Activated T-cell treated with anti-CD3 and anti-CD28 coated beads for 1 hour (primary cell): ENCODE measurements at regions not wholly inside any gene's neighbourhood (a gene's known extent, or its start where the extent isn't known, plus 50 kb on each side); places are given as distances from the start of the nearest gene placed in this dataset.

Source experiments
- DNase-seq: peaks from one replicate; pipeline ENCODE4 v3.0.0-alpha.2; 2020; ENCODE audit warnings: low read depth

DNA sequence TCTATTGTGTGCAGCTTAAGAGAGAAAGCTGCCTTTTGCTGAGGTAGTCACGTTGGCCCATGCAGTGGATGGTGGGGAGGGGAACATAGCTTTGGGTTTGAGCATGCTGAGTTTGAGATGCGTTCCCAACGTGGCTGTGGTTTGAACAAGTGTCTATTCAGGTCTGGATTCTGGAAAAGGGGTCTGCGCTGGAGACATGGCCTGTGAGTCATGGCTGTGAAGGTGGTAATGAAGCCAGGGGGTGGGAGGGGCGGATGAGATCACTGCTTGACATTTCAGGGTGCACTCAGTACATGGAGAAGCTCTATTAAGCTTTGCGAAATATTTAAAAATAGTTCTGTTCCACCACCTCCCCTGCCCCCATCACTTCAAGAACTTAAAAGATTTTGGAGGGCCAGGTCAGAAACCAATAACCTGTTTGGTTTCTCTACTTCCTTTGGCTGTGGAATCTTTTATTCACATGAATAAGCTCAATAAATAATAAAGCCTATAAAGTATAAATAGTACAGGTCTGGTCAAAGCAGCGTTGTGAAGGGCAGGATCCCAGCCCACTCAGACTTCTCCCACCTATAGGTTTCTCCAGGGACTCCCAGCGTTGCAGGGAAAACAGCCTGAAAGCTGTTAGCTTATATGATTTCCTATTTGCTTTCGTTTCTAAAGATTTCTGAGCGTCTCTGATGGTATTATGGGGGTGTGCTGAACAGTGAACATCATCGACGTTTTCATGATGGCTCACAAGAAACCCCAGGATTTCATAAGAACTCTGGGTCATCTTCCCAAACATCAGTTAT, 189.9 kb downstream of the NSG2 start:
- DNase-seq = no peak

DNA sequence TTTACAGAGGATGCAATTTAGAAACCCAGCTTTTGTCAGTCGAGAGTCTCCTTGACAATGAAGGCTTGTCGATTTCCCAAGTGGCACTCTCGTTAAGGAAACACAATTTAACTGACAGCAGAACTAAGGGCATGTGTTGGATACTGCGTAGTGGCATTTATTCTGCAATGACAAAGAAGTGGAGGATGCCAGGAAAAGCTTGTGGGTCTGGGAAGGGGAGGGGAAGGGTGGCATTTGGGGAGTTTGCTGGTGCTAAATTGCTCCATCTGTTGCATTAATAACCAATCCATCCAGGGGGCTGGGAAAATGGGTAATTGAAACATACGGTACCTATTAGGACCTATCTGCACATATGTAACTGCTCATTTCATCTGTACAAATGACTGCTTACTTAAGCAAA, 190.6 kb downstream of the NSG2 start:
- DNase-seq = no peak

DNA sequence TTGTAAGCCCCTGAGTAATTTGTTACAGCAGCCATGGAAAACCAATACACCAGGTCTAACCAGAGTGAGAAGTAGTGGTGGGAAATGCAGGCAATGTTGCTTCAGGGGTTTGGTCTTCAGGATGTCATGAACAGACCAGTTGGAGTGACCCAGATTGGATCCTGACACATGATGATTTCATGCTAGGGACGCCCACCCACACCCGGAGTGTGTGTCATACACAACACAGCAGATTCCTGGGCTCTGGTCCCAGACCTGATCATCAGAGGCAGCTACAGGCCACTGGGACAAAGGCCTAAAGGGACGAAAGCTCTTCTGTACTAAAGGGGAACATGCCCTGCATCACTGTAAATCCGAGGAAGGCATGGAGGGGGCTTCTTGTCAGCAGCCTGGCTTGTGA, 194.2 kb downstream of the NSG2 start:
- no peak for DNase-seq

DNA sequence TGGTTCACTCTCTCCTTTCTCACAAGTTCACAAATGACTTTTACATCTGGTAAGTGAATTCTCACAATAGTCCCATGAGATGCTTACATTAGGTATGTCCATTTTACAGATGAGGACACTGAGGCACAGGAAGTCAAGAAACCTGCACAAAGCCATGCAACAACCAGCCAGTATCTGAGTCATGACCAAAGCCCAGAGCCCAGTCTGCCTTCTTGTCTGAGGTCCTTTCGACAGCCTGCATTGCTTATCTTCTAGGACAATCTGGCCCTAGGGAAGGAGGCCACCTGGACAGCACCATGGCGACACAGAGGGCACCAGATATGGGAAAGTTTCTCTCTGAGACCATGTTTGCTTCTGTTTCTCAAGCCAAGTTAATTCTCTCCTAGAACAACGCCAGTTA, 197.1 kb downstream of the NSG2 start:
- no peak for DNase-seq

DNA sequence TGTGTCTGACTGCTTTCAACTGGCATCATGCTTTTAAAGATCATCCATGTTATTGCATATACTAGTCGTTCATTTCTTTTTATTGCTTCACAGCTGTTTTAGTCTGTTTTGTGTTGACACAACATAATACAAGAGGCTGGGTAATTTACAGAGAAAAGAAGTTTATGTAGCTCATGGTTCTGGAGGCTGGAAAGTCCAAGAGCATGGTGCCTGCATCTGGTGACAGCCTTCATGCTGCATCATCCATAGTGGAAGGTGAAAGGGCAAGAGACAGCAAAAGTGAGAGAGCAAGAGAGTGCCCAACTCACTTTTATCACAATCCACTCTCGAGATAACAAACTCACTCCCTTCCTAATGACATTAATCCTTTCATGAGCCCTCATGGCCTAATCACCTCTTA, 198.4 kb downstream of the NSG2 start:
- no peak for DNase-seq

DNA sequence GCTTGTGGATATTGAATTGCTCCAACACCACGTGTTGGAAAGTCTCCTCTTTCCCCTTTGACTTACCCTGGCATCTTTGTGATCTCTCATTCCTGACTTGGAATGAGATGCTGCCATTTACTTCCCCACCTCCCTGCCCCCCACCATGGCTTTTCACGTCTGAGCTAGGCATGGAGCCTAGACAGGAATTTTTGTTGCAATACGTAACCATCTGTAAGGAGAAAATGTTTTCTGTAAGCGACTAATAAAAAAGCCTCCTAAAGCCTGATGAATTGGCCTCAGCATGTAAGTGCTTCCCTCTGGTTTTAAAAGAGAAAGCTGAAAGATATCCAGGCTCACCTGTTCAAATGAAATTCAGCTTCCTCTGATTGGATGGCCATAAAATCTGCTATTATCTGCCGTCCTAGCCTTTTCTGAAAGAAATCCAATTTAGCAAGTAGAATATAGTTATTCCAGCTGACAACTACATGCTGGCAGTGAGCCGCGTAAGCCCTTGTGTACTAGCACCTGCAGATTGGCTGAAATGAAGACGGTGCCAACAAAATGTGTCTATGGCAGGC, 200.1 kb downstream of the NSG2 start:
- no peak for DNase-seq

DNA sequence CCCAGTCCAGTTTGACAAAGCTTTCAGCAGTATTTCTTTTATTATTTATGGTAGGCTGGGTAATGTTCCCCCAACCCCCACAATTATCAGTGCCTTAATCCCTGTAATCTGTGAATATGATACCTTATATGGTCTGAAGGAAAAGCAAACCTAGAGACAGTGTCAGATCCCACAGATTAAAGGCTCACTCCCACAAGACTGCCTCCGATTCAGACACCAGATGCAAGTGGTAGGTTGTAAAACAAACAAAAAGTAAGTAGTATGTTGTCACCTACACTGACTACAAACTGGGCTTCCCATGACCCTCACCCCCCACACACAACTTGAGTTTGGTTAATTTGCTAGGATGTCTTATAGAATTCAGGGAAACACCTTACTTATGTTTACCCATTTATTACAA, 201.2 kb downstream of the NSG2 start:
- no peak for DNase-seq

DNA sequence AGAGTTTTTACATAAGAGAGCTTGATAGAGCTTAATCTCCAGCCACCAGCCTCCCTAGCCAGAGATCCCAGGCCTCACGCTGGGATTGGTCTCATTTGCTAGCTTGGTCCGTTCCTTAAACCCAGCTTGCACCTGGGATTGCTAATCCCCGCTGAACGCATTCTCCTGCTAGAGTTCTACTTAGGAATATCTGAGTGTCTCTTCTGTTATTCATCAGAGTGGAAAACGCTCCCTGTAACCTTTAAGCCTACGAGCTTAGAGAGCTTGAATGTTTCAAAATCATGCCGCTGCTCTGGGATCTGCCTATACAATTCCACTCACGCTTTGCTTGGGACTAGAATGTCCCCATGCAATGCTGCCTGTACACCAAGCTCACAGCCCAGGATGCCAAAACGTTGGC, 201.8 kb downstream of the NSG2 start:
- DNase-seq = no peak

DNA sequence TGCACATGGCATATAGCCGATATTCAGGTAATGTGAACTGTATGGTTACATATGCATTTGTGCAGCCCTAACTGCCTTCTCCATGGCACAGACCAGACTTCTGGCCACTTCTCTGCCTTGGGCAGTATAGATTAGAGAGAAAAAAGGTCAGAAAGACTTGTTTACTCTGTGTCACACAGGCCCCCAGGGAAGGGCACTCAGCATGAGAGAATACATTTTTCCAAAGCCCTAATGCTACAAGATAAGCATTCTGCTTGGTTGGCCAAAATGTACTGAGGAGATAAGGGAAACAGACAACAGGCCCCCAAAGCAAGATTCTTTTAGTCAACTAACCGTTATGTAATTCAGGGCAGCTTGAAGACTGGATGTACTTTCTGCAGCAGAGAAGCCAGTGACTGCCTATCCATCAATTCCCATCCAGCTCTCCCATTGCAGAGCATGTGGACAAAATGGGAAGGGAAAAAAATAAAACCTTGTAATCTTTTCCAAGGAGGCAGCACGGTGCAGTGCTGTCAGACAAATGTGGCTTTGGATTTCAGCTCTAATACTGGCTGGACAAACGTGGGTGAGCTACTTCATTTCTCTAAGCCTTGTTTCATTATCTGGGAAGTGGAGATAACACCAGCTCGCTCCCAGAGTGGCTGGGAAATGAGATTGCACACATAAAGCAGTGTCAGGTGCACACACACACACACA, 205.9 kb downstream of the NSG2 start:
- DNase-seq = no peak

DNA sequence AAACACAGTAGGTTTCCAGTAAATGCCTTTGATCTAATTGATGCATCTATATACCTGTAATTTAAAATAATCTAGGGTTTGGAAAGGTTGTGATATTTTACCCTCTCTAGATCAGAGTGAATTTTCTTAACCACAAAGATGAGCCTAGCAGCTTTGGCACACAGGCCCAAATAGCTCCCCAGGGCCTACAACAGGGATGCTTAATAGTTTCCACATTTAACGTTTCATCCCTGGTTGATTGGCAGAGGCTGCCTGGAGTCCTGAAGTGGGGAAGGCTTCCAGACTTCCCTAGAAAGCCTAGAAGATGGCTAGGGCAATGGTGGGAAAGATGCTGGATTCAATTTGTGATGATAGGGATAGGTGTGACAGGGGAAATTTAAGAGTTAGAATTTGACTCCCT, 206.6 kb downstream of the NSG2 start:
- DNase-seq = no peak

DNA sequence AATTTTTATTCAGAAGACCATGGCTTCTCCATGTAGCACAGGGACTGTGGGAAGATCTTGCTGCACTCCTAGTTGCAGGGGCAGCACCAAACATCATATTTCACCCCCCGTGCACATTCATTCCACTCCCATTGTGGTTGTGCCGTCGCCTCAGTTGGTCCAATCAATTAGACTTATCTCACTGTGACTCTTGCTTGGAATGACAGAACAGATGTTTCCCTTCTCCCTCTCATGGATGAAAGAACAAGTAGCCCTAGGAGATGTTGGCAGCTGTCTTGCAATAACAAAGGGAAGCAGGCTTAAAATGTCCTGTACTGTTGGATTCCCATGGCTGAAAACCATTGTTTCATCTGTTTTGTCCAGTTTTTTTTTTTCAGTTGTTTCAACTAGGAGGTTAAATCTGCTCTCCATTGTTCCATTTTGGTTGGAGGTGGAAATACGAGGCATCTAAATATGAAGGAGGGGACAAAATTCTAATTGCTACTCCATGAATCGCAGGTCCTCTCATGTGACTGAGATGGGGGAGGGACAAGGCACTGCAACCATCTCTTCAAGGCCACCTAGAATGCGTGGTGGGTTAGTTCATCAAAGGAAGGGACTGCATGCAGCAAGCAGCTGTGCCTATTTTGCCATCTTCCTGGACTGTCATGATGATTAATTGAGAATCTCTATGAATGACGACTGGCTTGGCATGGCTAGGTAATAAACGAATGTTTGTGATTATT, 214.4 kb downstream of the NSG2 start:
- DNase-seq = no peak

DNA sequence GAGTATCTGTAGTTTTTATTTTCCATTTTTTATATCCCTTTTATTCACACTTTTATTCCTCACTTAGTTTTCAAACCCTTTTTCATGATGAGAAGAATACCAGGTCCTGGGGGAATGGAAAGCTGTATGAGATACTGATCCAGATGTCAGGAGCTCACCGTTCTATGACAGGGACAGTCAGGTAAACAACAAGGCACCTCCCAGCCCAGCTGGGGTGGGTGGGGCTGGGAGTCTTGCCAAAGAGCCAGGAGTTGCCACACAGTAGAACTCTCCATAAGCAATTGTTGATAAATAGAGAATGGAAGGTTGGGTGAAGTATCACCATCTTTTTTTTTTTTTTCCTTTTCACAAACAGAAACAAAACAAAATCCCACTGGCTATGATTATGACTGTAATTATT, 225.8 kb downstream of the NSG2 start:
- no peak for DNase-seq

DNA sequence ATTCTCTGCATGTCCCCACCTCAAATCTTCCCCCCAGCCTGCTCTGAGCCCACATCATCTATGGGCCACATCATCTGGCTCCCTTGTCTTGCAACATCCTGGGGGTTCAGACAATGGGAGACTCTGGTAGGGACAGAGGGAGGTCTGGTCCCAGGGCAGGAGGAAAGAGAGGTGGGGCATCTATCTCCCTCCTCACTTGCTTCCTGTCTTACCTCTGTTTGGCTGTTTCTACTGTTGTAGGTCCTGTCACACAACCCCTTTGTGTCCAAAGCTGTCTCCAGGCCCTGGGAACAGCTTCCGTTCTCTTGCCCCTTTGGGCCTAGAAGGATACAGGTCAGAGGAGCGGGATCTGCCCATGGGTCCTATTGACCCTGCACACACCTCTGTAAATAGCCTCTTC, 227.2 kb downstream of the NSG2 start:
- no peak for DNase-seq

DNA sequence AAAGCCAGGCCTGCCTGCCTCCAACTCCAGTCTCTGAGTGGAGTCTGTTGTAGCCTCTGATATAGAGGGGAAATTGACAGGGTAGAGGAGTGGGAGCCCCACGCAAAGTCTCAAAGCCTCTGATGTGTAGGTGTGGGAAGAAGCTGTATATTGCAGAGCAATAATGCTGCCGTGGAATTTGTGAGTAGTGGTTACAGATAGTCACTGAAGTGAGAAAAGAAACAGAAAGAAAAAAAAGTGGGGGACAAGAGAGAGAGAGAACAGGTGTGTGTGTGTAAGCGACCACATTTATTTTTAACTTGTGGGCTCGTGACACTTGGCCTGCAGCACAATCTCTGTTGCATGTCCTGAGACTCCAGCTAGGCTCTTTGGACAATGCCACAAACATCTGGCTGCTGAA, 227.8 kb downstream of the NSG2 start:
- no peak for DNase-seq

DNA sequence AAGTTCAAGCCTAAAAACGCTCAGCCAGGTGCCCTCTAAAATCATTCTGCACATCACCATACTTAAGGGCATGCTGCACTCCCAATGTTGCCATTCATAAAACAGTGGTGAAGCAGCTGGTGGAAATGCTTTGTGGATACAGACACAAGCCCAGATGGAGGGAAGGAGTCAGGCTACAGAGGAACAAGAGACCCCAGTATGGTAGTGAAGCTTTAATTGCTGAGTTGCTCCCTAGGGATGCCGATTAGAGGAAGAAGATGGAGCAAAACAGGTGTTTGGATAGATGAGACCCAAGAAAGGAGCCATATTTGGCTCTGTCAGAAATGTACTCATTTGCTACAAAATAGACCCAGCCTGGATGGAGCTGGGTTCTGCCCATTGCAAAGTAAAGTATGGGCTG, 230.5 kb downstream of the NSG2 start:
- DNase-seq = no peak

DNA sequence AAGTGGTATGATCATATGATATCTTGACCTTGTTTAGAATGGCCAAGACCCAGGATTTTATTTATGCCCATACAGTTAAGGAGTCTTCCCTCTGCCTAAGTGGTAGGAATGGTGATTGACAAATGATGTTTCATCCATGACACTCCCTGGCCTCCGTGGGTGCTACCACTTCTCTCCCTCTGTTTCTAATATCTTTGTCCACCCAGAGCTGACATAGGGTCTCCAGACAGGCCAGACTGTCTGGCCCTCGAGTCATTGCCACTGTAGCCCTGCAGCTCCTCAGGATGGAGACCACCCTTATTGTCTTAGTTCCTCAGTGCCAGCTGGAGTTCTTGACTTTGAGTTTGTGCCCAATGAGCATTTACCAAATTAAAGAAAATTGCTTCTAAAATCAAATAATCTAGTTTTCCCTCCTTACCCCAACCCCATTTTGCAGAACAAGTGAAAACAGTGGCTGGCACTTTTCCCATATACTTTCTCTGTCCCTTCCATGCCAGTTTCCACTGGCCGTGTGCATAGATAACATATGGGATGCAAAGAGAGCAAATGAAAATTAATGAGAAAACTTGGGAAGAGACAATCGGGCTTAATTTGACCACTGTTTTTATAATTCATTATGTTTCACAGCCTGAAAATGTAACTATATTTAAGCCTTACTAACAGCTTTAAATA, 235.7 kb downstream of the NSG2 start:
- DNase-seq = no peak

DNA sequence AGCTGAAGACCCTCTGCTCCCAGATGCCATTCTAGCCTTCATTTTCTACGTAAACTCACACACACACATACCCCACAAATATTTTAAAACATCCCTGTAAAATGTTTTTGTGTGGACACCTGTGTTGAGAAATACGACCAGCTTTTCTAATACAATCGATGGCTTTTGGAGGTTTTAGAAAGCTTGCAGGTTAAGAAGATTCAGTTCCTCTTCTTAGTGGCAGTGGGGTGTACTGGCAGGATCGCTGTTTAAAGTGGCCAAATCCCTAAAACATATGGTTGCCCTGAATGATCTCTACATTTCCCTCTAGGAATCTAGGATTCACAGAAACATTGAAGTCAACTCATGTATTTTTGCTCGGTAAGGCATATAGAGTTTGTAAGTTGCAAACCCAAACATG, 236.3 kb downstream of the NSG2 start:
- no peak for DNase-seq

DNA sequence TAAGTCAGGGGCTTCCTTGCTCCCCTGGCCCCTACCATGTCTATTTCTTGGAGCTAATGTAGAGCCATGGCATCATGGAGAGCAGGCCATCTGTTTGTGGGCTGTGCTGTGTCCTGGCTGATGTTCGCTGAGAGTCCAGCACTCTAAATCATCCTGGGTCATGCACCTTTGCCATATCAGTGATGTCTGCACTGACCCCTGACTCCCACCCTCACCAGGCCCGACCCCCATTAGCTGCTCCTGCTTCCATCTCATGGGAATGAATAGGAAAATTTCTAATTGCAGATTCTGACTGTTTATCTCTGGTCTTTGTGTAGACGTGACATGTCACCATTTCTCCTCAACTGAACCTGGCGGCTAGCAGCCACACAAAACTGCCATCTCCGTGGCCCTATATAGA, 236.9 kb downstream of the NSG2 start:
- no peak for DNase-seq

DNA sequence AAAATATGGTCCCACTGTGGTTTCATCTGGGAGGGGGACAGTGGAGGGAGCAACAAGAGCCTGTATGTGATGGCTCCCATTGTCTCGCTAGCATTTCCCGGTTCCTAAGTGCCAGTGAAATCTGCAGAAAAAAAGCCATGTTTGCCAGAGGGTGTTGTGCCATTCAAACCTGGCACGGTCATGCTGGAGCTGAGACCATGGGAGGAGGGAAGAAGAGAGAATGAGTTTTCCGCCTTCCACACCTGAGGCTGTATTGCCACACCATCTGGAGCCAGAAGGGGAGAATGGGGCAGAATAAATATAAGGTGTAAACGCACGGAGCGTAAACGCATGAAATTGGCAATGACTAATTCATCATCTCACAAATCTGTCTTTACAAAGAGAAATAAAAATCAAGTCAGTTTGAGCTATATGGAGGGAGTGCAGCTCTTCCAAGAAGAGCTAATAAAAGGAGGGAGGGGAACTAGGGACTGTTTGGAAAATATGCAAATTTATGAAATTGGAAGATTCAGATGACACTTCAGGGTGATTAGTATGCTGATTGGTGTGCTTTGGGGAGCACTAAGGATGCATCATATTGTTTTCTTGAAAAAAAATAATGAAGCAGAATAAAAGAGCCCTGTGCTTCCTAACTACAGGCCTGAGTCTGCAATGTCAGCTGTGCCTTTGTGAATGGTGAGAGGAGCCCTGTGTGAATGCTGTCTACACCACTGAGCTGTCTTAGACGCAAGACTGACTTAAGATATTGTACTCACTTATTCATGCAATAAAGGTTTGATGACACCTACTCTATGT, 237.9 kb downstream of the NSG2 start:
- no peak for DNase-seq

DNA sequence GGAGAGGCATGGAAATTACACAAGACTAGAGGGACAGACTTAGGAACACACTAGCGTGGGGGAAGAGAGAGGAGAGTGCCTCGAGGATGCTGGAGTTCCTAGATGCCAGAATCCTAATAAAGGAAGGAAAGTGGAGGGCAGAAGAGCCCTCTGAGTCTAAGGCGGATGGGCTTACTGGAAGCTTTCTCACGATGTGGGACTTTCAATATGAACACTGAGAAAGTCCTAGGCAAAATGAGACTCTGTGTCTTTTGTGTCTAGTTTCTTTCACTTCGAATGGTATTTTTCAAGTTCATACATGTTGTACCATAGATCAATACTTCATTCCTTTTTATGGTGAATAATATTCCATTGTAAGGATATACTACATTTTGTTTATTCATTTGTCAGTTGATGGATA, 239.4 kb downstream of the NSG2 start:
- DNase-seq = no peak

DNA sequence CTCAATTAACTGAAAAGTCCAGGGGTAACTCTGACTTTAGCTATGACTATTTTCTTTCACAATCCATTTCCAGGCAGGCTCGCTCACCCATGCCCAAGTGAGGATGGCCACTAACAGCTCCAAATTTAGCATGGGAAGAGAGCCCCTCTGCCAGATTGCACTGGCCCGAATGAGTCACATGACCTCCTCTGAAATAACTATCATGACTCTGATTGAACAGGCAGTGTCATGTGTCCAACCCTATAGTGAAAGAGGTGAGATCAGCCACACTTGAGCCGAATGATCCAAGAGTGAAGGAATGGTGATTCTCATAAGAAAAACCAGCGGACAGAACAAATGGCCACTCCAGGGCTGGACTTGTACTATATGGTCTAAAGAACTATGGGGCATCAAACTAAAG, 242.3 kb downstream of the NSG2 start:
- DNase-seq = no peak

DNA sequence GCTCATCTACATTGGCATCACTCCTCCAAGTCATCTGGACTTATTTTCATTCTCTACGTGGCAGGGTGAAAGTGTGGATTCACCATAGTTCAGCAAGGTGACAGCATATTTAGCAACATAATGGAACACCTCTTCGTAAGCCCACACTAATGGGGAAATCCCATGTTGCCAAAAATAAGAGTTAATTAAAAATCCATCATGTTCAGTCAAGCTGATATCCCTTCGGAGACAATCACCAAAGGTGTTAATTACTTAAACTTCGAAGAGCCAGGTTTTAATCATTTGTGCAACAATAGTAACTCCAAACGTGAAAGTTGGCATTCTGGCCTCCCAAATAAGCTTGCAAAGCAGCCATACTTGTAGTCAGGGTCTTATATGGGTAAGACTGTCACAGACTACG, 242.9 kb downstream of the NSG2 start:
- DNase-seq = no peak
